Mesenchymal stem cell (in vitro differentiated cells and primary cell): ENCODE measurements at regions not wholly inside any gene's neighbourhood (a gene's known extent, or its start where the extent isn't known, plus 50 kb on each side); places are given as distances from the start of the nearest gene placed in this dataset.

Experiments used
- DNase-seq: peaks from one replicate; pipeline ENCODE4 v3.0.0-alpha.2; 2013
- H2AFZ ChIP-seq: one replicate; pipeline ENCODE4 v1.6.1; 2013; ENCODE audit warnings: low read depth, mild to moderate bottlenecking, control low read depth, inconsistent platforms, low read length, moderate library complexity
- H2AK5ac ChIP-seq: 2 replicates; pipeline ENCODE4 v1.6.1; 2013; ENCODE audit warnings: low read length, moderate library complexity, mild to moderate bottlenecking, inconsistent platforms; ENCODE audit not compliant: severe bottlenecking
- H2BK120ac ChIP-seq: one replicate; pipeline ENCODE4 v1.6.1; 2013; ENCODE audit warnings: low read depth, mild to moderate bottlenecking, inconsistent platforms, low read length, moderate library complexity
- H2BK12ac ChIP-seq, 2 experiments: one replicate each; pipeline ENCODE4 v1.6.1; 2013; ENCODE audit warnings: inconsistent platforms in 2 of 2, low read length in 2 of 2, mild to moderate bottlenecking in 2 of 2, moderate library complexity in 2 of 2, control low read depth in 1 of 2
- H2BK15ac ChIP-seq: one replicate; pipeline ENCODE4 v1.6.1; 2013; ENCODE audit warnings: mild to moderate bottlenecking, low read depth, inconsistent platforms; ENCODE audit not compliant: poor library complexity, severe bottlenecking
- H2BK5ac ChIP-seq: 2 replicates; pipeline ENCODE4 v1.6.1; 2013; ENCODE audit warnings: low read depth, mild to moderate bottlenecking, low read length, control low read depth, inconsistent platforms; ENCODE audit not compliant: poor library complexity, severe bottlenecking
- H3K14ac ChIP-seq, 2 experiments: one replicate each; pipeline ENCODE4 v1.6.1; 2013; ENCODE audit warnings: inconsistent platforms in 2 of 2, low read length in 2 of 2, control low read depth in 1 of 2, mild to moderate bottlenecking in 1 of 2, moderate library complexity in 1 of 2
- H3K18ac ChIP-seq, 2 experiments: one replicate each; pipeline ENCODE4 v1.6.1; 2013; ENCODE audit warnings: inconsistent platforms in 2 of 2, low read length in 2 of 2, control low read depth in 1 of 2, low read depth in 1 of 2, mild to moderate bottlenecking in 1 of 2
- H3K23ac ChIP-seq, 2 experiments: one replicate each; pipeline ENCODE4 v1.6.1; 2013; ENCODE audit warnings: inconsistent platforms in 2 of 2, low read length in 2 of 2, mild to moderate bottlenecking in 2 of 2, moderate library complexity in 2 of 2, control low read depth in 1 of 2
- H3K27ac ChIP-seq: 2 replicates; pipeline ENCODE4 v1.5.1; 2013; ENCODE audit warnings: mild to moderate bottlenecking, moderate library complexity, low read length, control low read depth, inconsistent platforms; ENCODE audit not compliant: poor library complexity, severe bottlenecking
- H3K27me3 ChIP-seq, 2 experiments: 2 replicates each; pipeline versions ENCODE4 v1.6.1 to v1.7.0; 2013; ENCODE audit warnings: low read length in 2 of 2, mild to moderate bottlenecking in 2 of 2, moderate library complexity in 2 of 2, control low read depth in 1 of 2, inconsistent platforms in 1 of 2; ENCODE audit not compliant: control insufficient read depth in 1 of 2, insufficient read depth in 1 of 2
- H3K36me3 ChIP-seq, 2 experiments: 2 replicates each; pipeline versions ENCODE4 v1.6.1 to v1.7.0; 2013; ENCODE audit warnings: low read length in 2 of 2, control low read depth in 1 of 2, inconsistent platforms in 1 of 2, low read depth in 1 of 2, mild to moderate bottlenecking in 1 of 2; ENCODE audit not compliant: insufficient read depth in 2 of 2, control insufficient read depth in 1 of 2
- H3K4ac ChIP-seq, 2 experiments: one replicate each; pipeline ENCODE4 v1.6.1; 2013; ENCODE audit warnings: inconsistent platforms in 2 of 2, low read length in 2 of 2, mild to moderate bottlenecking in 2 of 2, moderate library complexity in 2 of 2, control low read depth in 1 of 2, low read depth in 1 of 2
- H3K4me1 ChIP-seq: 2 replicates; pipeline ENCODE4 v1.6.1; 2013; ENCODE audit warnings: low read depth, low read length, control low read depth; ENCODE audit not compliant: control insufficient read depth, insufficient read depth
- H3K4me2 ChIP-seq: 2 replicates; pipeline ENCODE4 v1.6.1; 2013; ENCODE audit warnings: low read length, mild to moderate bottlenecking, inconsistent platforms; ENCODE audit not compliant: poor library complexity, severe bottlenecking
- H3K4me3 ChIP-seq, 2 experiments: 2 replicates each; pipeline versions ENCODE4 v1.5.1 to v1.7.0; 2013; ENCODE audit warnings: low read length in 2 of 2, mild to moderate bottlenecking in 2 of 2, control low read depth in 1 of 2, low read depth in 1 of 2; ENCODE audit not compliant: insufficient read depth in 1 of 2
- H3K79me1 ChIP-seq: replicated peaks from 2 replicates; pipeline ENCODE4 v1.6.1; 2013; ENCODE audit warnings: mild to moderate bottlenecking, control low read depth, low read length, inconsistent platforms; ENCODE audit not compliant: poor library complexity, severe bottlenecking
- H3K9ac ChIP-seq: 2 replicates; pipeline ENCODE4 v1.7.0; 2013; ENCODE audit warnings: mild to moderate bottlenecking, low read length, moderate library complexity
- H3K9me3 ChIP-seq: 2 replicates; pipeline ENCODE4 v1.7.0; 2013; ENCODE audit warnings: mild to moderate bottlenecking, low read length; ENCODE audit not compliant: control insufficient read depth
- H4K8ac ChIP-seq: one replicate; pipeline ENCODE4 v1.6.1; 2013; ENCODE audit warnings: inconsistent platforms, mild to moderate bottlenecking, low read length, moderate library complexity
- H4K91ac ChIP-seq: one replicate; pipeline ENCODE4 v1.6.1; 2013; ENCODE audit warnings: mild to moderate bottlenecking, low read length, inconsistent platforms
- WGBS: methylation state at CpG from one replicate; pipeline ENCODE4 v1.1.7; 2013; ENCODE audit warnings: mixed read lengths; 5-methylcytosine and 5-hydroxymethylcytosine counted together

DNA sequence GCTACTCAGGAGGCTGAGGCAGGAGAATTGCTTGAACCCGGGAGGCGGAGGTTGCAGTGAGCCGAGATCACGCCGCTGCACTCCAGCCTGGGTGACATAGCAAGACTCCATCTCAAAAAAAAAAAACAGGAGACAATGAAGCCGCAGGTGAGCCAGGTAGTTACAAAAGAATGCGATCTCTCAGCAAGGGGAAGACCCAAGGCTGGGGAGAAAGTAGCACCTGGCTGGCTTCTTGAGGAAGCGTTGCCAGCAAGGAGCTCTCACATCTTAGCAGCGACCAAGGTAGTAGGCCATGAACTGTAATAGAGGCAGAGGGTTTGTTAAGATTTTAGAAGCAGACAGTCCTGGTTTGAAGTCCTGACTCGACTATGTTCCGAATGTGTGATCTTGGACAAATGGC lies 175.0 kb downstream of the AIPL1 start:
- Histone ChIP-seq H4K8ac (no peak overlapping the region), H2AK5ac (no peak overlapping the region), H3K4me2 (no peak overlapping the region), H3K79me1 (no peaks in the 10 kb centered on the region), H2BK12ac (no peak overlapping the region), H3K14ac (no peak overlapping the region), H3K9ac (no peak overlapping the region), H4K91ac (no peak overlapping the region), H3K4ac (no peak overlapping the region), H2BK15ac (no peak overlapping the region), H3K23ac (no peak overlapping the region), H3K18ac (no peak overlapping the region), H3K9me3 (no peaks in the 10 kb centered on the region), H3K4me3 (no peak overlapping the region), H2BK5ac (no peak overlapping the region), H2BK120ac (no peak overlapping the region), H3K27ac (no peak overlapping the region), H3K27me3 (peaks cover 0 to 26% of the 10 kb centered on the region in 2 experiments), H3K36me3 (no peaks in the 10 kb centered on the region), H2AFZ (no peak overlapping the region), H3K4me1 (peaks cover 2% of the 10 kb centered on the region)
- WGBS, result 77% methylated on average over 9 of the region's 11 CpGs
- DNase-seq, result no peak

DNA sequence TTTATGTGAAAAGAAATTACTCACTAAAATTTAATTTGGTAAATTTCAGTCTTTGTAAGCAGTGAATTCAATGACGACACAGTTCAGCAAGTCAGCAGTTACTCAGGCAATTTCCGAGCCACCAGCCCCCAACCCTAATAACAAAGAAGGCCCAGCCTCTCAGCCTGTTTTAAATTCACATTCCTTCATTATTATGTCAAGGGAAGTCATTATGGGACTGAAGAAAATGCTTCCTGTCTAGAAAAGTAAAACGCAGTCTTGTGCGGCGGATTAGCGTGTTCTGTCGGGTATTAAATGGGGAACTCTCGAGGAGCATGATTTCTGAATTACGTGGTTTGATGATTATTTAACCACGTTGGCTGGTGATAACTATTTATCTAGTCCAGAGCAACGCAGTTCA lies 177.6 kb downstream of the AIPL1 start:
- 55% methylated on average over 11 of the region's 11 CpGs for WGBS
- H2BK120ac ChIP-seq, result no peak overlapping the region

DNA sequence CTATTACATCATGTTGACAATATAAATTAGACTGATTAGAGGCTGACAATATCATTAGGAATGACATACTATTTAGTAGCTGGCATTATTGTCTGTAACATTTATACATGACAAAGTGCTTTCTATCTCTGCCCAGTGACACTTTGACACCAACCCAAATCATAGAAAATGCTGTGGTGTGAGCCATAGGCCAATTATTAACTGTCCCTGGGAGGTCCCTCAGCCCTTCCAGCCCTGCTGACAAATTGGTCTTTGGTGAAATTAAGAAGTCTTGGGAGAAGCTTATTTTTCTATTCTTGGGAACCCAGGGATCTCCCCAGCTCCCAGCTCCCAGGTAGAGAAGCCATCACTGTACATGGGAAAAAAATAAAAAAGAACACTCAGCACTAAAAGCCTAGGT lies 179.6 kb downstream of the AIPL1 start:
- H2BK5ac ChIP-seq, result no peak overlapping the region
- H3K4me1 ChIP-seq, result peaks cover 2% of the 10 kb centered on the region
- no peak for DNase-seq
- no peak overlapping the region for H3K14ac ChIP-seq
- no peak overlapping the region for H2AK5ac ChIP-seq
- H4K8ac ChIP-seq, result no peak overlapping the region
- no peak overlapping the region for H3K4me2 ChIP-seq
- no peak overlapping the region for H3K4ac ChIP-seq
- H3K23ac ChIP-seq, result no peak overlapping the region
- H2AFZ ChIP-seq, result no peak overlapping the region
- no peaks in the 10 kb centered on the region for H3K79me1 ChIP-seq
- no peaks in the 10 kb centered on the region for H3K9me3 ChIP-seq
- H3K4me3 ChIP-seq, result no peak overlapping the region
- no peak overlapping the region for H3K9ac ChIP-seq
- no peak overlapping the region for H3K27ac ChIP-seq
- H3K27me3 ChIP-seq, result peaks cover 0 to 17% of the 10 kb centered on the region in 2 experiments
- H2BK120ac ChIP-seq, result no peak overlapping the region
- H2BK15ac ChIP-seq, result no peak overlapping the region
- no peak overlapping the region for H4K91ac ChIP-seq
- no peak overlapping the region for H2BK12ac ChIP-seq
- no peak overlapping the region for H3K18ac ChIP-seq
- no peaks in the 10 kb centered on the region for H3K36me3 ChIP-seq

More for the DNA sequence above, 177.6 kb downstream of the AIPL1 start:
- Histone ChIP-seq H3K4ac (no peak overlapping the region), H3K27me3 (peaks cover 0 to 23% of the 10 kb centered on the region in 2 experiments), H4K91ac (no peak overlapping the region), H3K27ac (no peak overlapping the region), H2AK5ac (no peak overlapping the region), H3K9me3 (no peaks in the 10 kb centered on the region), H3K9ac (no peak overlapping the region), H3K23ac (no peak overlapping the region), H3K18ac (no peak overlapping the region), H2BK15ac (no peak overlapping the region), H2AFZ (no peak overlapping the region), H3K36me3 (no peaks in the 10 kb centered on the region), H2BK12ac (no peak overlapping the region), H3K4me1 (peaks cover 2% of the 10 kb centered on the region), H4K8ac (peak overlapping the region; percentile 14), H2BK5ac (no peak overlapping the region), H3K14ac (no peak overlapping the region), H3K4me2 (no peak overlapping the region), H3K79me1 (no peaks in the 10 kb centered on the region), H3K4me3 (no peak overlapping the region)
- DNase-seq, result peak; percentile 26

DNA sequence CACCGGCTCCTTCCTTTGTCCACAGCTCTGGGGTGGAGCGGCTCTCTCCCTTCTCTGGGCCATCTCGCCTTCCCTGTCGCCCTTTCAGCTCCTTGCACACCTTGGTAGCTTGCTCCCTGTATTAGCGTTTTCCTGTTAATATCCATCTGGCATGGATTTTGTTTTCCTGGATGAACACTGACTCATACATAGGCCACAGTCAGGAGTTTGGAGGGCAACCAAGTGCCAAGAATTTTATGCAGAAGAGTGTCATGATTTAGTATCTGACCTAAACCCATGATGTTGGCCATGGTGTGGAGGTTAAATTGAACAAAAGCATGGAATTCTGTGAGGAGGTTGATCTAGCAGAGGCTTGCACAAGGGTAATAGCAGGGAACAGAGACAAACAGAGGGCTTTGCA lies 180.9 kb downstream of the AIPL1 start:
- Histone ChIP-seq H3K14ac (no peak overlapping the region), H3K36me3 (no peaks in the 10 kb centered on the region), H2BK120ac (no peak overlapping the region), H2BK12ac (no peak overlapping the region), H4K8ac (no peak overlapping the region), H3K4me1 (peaks cover 2% of the 10 kb centered on the region), H4K91ac (no peak overlapping the region), H2AFZ (no peak overlapping the region), H2BK5ac (no peak overlapping the region), H3K4me3 (no peak overlapping the region), H3K27me3 (peaks cover 0 to 25% of the 10 kb centered on the region in 2 experiments), H3K18ac (no peak overlapping the region), H3K9me3 (no peaks in the 10 kb centered on the region), H3K4ac (no peak overlapping the region), H2BK15ac (no peak overlapping the region), H3K27ac (no peak overlapping the region), H3K4me2 (no peak overlapping the region), H3K79me1 (no peaks in the 10 kb centered on the region), H2AK5ac (no peak overlapping the region), H3K23ac (no peak overlapping the region), H3K9ac (no peak overlapping the region)
- 87% methylated on average over 5 of the region's 5 CpGs for WGBS
- DNase-seq, result no peak
